HEK293T (cell line): ENCODE measurements at regions not wholly inside any gene's neighbourhood (a gene's known extent, or its start where the extent isn't known, plus 50 kb on each side); places are given as distances from the start of the nearest gene placed in this dataset.

Experiments
- ARNT ChIP-seq: fragments of 450-650 bp; IDR thresholded peaks from 2 replicates; pipeline ENCODE4 v1.6.1; 2017; ENCODE audit warnings: mild to moderate bottlenecking
- CTBP1 ChIP-seq: fragments of 450-650 bp; IDR thresholded peaks from 2 replicates; pipeline ENCODE4 v1.6.1; 2016; ENCODE audit warnings: borderline replicate concordance
- ZNF384 ChIP-seq: fragments of 450-650 bp; IDR thresholded peaks from 2 replicates; pipeline ENCODE4 v1.6.1; 2016

DNA sequence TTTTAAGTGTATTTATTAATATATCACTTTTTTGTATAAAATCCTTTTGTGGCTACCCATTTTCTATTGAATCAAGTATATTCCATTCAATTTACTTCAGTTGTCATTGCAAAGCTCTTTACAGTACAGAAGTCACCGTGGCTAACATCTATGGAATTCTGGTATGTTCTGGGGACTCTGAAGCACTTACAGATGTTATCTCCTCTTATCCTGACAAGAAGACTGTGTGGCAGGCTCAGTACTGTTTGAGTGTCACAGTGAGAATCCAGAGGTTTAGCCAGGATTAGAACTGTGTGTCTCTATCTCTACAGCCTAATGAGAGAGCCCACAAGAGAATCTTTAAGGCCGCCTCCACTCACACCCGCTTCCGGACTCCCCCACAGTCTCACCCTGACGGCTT is 78.2 kb upstream of the SORBS2 start:
- TF ChIP-seq ZNF384 (no peak), CTBP1 (no peak), ARNT (no peak)
